Osteoblast (primary cell): ENCODE measurements at regions not wholly inside any gene's neighbourhood (a gene's known extent, or its start where the extent isn't known, plus 50 kb on each side); places are given as distances from the start of the nearest gene placed in this dataset.

Experiments
- DNase-seq: peaks from one replicate; pipeline ENCODE4 v3.0.0; 2011; ENCODE audit warnings: low spot score, mixed read lengths; ENCODE audit not compliant: insufficient read length; ENCODE audit errors: missing footprints
- H2AFZ ChIP-seq: 2 replicates; pipeline ENCODE4 v1.6.0; 2011; ENCODE audit warnings: mild to moderate bottlenecking, low read length
- H3K27ac ChIP-seq: 2 replicates; pipeline ENCODE4 v1.5.1; 2011; ENCODE audit warnings: mild to moderate bottlenecking, low read depth, low read length, moderate library complexity
- H3K27me3 ChIP-seq: 2 replicates; pipeline ENCODE4 v1.6.0; 2012; ENCODE audit warnings: mild to moderate bottlenecking, control low read depth, inconsistent platforms, low read length, moderate library complexity; ENCODE audit not compliant: insufficient read depth
- H3K36me3 ChIP-seq: 2 replicates; pipeline ENCODE4 v1.5.1; 2011; ENCODE audit warnings: mild to moderate bottlenecking, low read length, control low read depth, moderate library complexity; ENCODE audit not compliant: insufficient read depth
- H3K4me1 ChIP-seq: 2 replicates; pipeline ENCODE4 v1.5.1; 2011; ENCODE audit warnings: mild to moderate bottlenecking, low read length, control low read depth, moderate library complexity; ENCODE audit not compliant: insufficient read depth
- H3K4me2 ChIP-seq: 2 replicates; pipeline ENCODE4 v1.6.0; 2011; ENCODE audit warnings: mild to moderate bottlenecking, low read length; ENCODE audit not compliant: insufficient read depth
- H3K4me3 ChIP-seq: fragments of 200-600 bp; sonication (generic); 3 replicates; pipeline ENCODE4 v1.5.1; 2012; ENCODE audit warnings: mild to moderate bottlenecking, low read length, inconsistent platforms; ENCODE audit not compliant: insufficient read depth
- H3K79me2 ChIP-seq: 2 replicates; pipeline ENCODE4 v1.6.0; 2012; ENCODE audit warnings: mild to moderate bottlenecking, low read length, control low read depth, inconsistent platforms; ENCODE audit not compliant: insufficient read depth
- H3K9me3 ChIP-seq: 2 replicates; pipeline ENCODE4 v1.5.1; 2011; ENCODE audit warnings: low read depth, low read length, control low read depth
- H4K20me1 ChIP-seq: 2 replicates; pipeline ENCODE4 v1.6.0; 2012; ENCODE audit warnings: mild to moderate bottlenecking, low read length, control low read depth; ENCODE audit not compliant: insufficient read depth
- TF ChIP-seq, protein P1 (sequence below): IDR thresholded peaks from 2 replicates; pipeline ENCODE4 v1.5.1; 2011; ENCODE audit warnings: mild to moderate bottlenecking, low read depth, low read length, moderate library complexity; ENCODE audit errors: extremely low read depth

DNA sequence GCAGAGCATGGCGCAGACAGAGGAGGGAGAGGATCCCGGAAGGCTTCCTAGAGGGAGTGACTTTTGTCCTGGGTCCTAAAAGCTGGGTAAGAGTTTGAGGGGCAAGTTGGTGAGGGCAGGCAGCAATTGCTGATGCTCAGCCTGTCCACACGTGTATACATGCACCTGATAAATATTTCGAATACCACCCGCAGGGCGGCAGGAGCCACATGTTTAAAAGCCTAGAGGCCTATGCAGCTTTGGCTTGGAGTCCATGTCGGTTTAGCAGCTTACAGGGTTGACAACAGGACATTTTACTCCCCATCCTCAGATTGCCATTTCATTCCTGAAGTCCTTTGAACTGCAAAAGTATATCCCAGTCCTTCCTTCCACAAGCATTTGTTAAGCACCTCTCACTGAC lies 99.1 kb downstream of the KATNIP start:
- Histone ChIP-seq H3K4me2 (no peak overlapping the region), H3K9me3 (no peaks in the 10 kb centered on the region), H3K27ac (no peak overlapping the region), H3K27me3 (no peaks in the 10 kb centered on the region), H3K4me3 (no peak overlapping the region), H3K36me3 (peaks cover 6% of the 10 kb centered on the region), H3K79me2 (no peaks in the 10 kb centered on the region), H2AFZ (no peak overlapping the region), H3K4me1 (no peaks in the 10 kb centered on the region), H4K20me1 (no peaks in the 10 kb centered on the region)
- TF ChIP-seq, protein P1, sequence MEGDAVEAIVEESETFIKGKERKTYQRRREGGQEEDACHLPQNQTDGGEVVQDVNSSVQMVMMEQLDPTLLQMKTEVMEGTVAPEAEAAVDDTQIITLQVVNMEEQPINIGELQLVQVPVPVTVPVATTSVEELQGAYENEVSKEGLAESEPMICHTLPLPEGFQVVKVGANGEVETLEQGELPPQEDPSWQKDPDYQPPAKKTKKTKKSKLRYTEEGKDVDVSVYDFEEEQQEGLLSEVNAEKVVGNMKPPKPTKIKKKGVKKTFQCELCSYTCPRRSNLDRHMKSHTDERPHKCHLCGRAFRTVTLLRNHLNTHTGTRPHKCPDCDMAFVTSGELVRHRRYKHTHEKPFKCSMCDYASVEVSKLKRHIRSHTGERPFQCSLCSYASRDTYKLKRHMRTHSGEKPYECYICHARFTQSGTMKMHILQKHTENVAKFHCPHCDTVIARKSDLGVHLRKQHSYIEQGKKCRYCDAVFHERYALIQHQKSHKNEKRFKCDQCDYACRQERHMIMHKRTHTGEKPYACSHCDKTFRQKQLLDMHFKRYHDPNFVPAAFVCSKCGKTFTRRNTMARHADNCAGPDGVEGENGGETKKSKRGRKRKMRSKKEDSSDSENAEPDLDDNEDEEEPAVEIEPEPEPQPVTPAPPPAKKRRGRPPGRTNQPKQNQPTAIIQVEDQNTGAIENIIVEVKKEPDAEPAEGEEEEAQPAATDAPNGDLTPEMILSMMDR, result no peak
- no peak for DNase-seq

DNA sequence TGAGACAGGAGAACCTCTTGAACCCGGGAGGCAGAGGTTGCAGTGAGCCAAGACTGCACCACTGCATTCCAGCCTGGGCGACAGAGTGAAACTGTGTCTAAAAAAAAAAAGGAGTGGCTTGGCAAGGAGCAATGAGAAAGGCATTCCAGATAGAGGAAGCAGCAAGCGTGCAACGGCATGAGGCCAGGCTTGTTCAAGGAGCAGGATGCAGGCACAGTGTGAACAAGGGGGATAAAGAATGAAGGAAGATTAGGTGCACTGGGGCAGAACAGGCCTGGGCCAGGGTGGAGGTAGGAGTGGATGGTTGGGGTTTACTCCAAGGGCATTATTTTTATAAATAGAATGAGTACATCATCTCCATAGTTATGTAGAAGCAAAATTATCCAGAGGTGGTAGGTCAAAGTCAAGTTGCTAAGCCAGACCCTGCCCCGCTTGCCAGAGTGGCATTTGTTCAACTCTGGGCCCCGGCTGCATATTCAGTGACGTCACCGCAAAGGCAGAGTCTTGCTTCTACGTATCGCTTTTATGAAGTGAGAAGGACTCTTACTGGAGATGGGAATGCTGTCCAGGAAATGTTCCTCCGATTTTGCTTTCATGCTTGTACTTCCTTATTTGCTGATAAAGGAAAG lies 100.2 kb downstream of the KATNIP start:
- H4K20me1 ChIP-seq, result no peaks in the 10 kb centered on the region
- no peaks in the 10 kb centered on the region for H3K79me2 ChIP-seq
- DNase-seq, result no peak
- no peaks in the 10 kb centered on the region for H3K4me1 ChIP-seq
- H3K4me3 ChIP-seq, result no peak overlapping the region
- H2AFZ ChIP-seq, result no peak overlapping the region
- no peak overlapping the region for H3K4me2 ChIP-seq
- no peaks in the 10 kb centered on the region for H3K9me3 ChIP-seq
- H3K36me3 ChIP-seq, result peaks cover 6% of the 10 kb centered on the region
- no peak overlapping the region for H3K27ac ChIP-seq
- no peaks in the 10 kb centered on the region for H3K27me3 ChIP-seq
- TF ChIP-seq, protein P1, result no peak

DNA sequence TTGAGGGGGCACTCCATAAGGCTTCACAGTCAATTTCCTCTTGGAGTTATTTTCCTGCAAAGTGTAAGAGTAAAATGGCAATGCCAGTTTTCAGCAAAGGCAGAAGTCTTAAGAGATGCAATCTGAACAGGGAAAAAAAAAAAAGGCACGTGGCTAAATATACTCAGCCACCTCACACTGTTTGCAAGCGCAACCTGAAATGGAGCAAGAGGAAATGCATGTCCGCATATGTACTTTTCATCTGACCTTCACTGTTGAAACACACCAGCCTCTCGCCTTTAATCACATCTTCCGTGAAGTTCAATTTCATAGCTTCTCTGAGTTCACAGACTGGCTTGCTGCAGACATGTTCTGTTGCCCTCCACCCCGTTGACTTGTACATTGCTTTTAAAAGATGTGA lies 101.4 kb downstream of the KATNIP start:
- Histone ChIP-seq H3K27ac (no peak overlapping the region), H2AFZ (no peak overlapping the region), H3K36me3 (peaks cover 10% of the 10 kb centered on the region), H3K9me3 (no peaks in the 10 kb centered on the region), H3K79me2 (no peaks in the 10 kb centered on the region), H3K27me3 (no peaks in the 10 kb centered on the region), H3K4me2 (no peak overlapping the region), H4K20me1 (no peaks in the 10 kb centered on the region), H3K4me3 (no peak overlapping the region), H3K4me1 (no peaks in the 10 kb centered on the region)
- no peak for DNase-seq
- TF ChIP-seq, protein P1, result no peak

DNA sequence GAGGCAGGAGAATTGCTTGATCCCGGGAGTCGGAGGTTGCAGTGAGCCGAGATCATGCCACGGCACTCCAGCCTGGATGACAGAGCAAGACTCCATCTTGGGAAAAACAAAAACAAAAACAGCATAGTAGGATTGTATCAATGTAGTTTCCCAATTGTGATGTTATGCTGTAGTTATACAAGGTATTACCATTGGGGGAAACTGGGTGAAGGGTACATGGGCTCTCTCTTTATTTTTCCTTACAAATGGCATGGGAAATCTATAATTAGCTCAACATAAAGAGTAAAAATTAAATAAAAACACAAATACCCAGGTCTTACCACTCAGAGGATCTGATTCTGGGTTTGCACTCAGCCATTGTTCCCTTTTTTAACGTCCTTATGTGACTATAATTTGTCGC lies 107.9 kb downstream of the KATNIP start:
- no peaks in the 10 kb centered on the region for H3K9me3 ChIP-seq
- no peak overlapping the region for H3K4me2 ChIP-seq
- DNase-seq, result no peak
- no peaks in the 10 kb centered on the region for H3K4me1 ChIP-seq
- no peak overlapping the region for H3K27ac ChIP-seq
- no peak overlapping the region for H2AFZ ChIP-seq
- H3K79me2 ChIP-seq, result no peaks in the 10 kb centered on the region
- H3K4me3 ChIP-seq, result no peak overlapping the region
- TF ChIP-seq, protein P1, result no peak
- H4K20me1 ChIP-seq, result no peaks in the 10 kb centered on the region
- no peaks in the 10 kb centered on the region for H3K27me3 ChIP-seq
- H3K36me3 ChIP-seq, result peaks cover 4% of the 10 kb centered on the region
